SK-N-MC (cell line): ENCODE measurements at regions not wholly inside any gene's neighbourhood (a gene's known extent, or its start where the extent isn't known, plus 50 kb on each side); places are given as distances from the start of the nearest gene placed in this dataset.

Experiments used
- EZH2 ChIP-seq: fragments of 200-600 bp; sonication (generic); IDR thresholded peaks from one replicate; pipeline ENCODE4 v1.6.1; 2017; ENCODE audit warnings: antibody characterized with exemption
- FOXP2 ChIP-seq: optimal IDR thresholded peaks from 2 replicates; pipeline ENCODE3; 2011; ENCODE audit warnings: mild to moderate bottlenecking, moderate library complexity; ENCODE audit not compliant: insufficient read depth; ENCODE audit errors: extremely low read length, control extremely low read depth
- POLR2AphosphoS5 ChIP-seq: IDR thresholded peaks from 2 replicates; pipeline ENCODE4 v1.6.1; 2012; ENCODE audit warnings: mild to moderate bottlenecking, low read depth, low read length, borderline replicate concordance

GRCh38 chr4:77413766-77414165, 191.9 kb upstream of the CXCL13 start:
- no peak for TF ChIP-seq EZH2
- no peak for TF ChIP-seq POLR2AphosphoS5
- no peak for TF ChIP-seq FOXP2
